22Rv1 (cell line): ENCODE measurements at regions not wholly inside any gene's neighbourhood (a gene's known extent, or its start where the extent isn't known, plus 50 kb on each side); places are given as distances from the start of the nearest gene placed in this dataset.

Experiments
- ZFX ChIP-seq: fragments of 450-650 bp; IDR thresholded peaks from 2 replicates; pipeline ENCODE4 v1.6.1; 2017; ENCODE audit warnings: antibody characterized with exemption, borderline replicate concordance
- TF ChIP-seq, protein P1 (sequence below): fragments of 450-650 bp; IDR thresholded peaks from 2 replicates; pipeline ENCODE4 v1.5.1; 2017; ENCODE audit warnings: mild to moderate bottlenecking

DNA sequence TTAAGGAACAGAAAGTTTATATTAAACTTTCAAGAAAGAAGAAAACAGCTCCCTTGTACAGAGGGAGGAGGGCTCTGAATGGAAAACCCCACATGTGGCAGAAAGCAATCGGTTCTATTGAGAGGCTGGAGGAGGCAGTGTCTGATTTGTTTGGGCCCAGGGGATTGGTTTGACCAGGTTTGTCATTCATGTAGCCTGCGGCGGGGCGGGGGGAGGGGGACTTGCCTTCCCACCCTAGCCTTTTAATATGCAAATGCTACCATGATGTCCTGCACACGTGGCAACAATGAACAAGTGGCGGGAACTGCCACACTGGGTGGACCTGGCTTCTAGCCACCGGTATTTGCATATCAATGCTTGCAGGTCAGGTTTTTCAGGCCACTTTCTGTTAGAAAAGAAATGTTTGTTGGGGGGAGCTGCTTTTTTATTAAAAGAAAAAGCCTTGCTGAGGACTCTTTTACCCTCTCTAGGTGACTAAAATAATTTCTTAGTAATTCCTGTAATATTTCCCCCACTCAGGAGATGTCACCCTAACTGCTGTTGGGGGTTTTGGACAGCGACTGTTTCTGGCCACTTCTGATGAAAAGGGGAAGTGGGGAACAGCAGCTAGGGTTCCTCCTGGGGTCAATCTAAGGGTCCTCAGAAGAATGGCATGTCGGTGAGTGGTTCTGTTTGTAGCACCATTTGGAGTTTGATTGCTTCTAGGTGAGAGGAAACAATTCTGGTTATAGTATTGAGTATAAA, 691.2 kb downstream of the TBL1XR1 start:
- TF ChIP-seq, protein P1, sequence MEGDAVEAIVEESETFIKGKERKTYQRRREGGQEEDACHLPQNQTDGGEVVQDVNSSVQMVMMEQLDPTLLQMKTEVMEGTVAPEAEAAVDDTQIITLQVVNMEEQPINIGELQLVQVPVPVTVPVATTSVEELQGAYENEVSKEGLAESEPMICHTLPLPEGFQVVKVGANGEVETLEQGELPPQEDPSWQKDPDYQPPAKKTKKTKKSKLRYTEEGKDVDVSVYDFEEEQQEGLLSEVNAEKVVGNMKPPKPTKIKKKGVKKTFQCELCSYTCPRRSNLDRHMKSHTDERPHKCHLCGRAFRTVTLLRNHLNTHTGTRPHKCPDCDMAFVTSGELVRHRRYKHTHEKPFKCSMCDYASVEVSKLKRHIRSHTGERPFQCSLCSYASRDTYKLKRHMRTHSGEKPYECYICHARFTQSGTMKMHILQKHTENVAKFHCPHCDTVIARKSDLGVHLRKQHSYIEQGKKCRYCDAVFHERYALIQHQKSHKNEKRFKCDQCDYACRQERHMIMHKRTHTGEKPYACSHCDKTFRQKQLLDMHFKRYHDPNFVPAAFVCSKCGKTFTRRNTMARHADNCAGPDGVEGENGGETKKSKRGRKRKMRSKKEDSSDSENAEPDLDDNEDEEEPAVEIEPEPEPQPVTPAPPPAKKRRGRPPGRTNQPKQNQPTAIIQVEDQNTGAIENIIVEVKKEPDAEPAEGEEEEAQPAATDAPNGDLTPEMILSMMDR = no peak
- no peak for TF ChIP-seq ZFX
